ENCODE measurements at regions not wholly inside any gene's neighbourhood (a gene's known extent, or its start where the extent isn't known, plus 50 kb on each side); places are given as distances from the start of the nearest gene placed in this dataset.
"Not testable (repeated sequence)": the region's sequence is repeated elsewhere in the genome, so short reads cannot be mapped to it uniquely, and the experiment has no call there.

GRCh38 chr2:82740527-82740926 is 1718.6 kb downstream of the SUCLG1 start:
- DNase-seq: no peak

- DNase-seq: not testable (repeated sequence)
Observed at GRCh38 chr2:82737965-82738364, 1721.1 kb downstream of the SUCLG1 start.

GRCh38 chr2:82735336-82735735 is 1723.7 kb downstream of the SUCLG1 start:
- no peak for DNase-seq

GRCh38 chr2:82731824-82732223 is 1727.3 kb downstream of the SUCLG1 start:
- no peak for DNase-seq

GRCh38 chr2:82730811-82731210 is 1728.3 kb downstream of the SUCLG1 start:
- DNase-seq: no peak

- DNase-seq: no peak
Observed at GRCh38 chr2:82728090-82728489, 1731.0 kb downstream of the SUCLG1 start.

- no peak for DNase-seq
Observed at GRCh38 chr2:82708681-82709080, 1750.4 kb downstream of the SUCLG1 start.

GRCh38 chr2:82697231-82697630 is 1761.8 kb downstream of the SUCLG1 start:
- DNase-seq: no peak

GRCh38 chr2:82694431-82694830 is 1764.6 kb downstream of the SUCLG1 start:
- no peak for DNase-seq

GRCh38 chr2:82690757-82691411 is 1768.2 kb downstream of the SUCLG1 start:
- no peak for DNase-seq

GRCh38 chr2:82675186-82675585 is 1783.9 kb downstream of the SUCLG1 start:
- no peak for DNase-seq

- no peak for DNase-seq
Observed at GRCh38 chr2:82674652-82675051, 1784.4 kb downstream of the SUCLG1 start.

- DNase-seq: no peak
Observed at GRCh38 chr2:82667491-82667890, 1791.6 kb downstream of the SUCLG1 start.

GRCh38 chr2:82665691-82666090 is 1793.4 kb downstream of the SUCLG1 start:
- DNase-seq: no peak

GRCh38 chr2:82657106-82657505 is 1802.0 kb downstream of the SUCLG1 start:
- no peak for DNase-seq

GRCh38 chr2:82656420-82656819 is 1802.7 kb downstream of the SUCLG1 start:
- no peak for DNase-seq

- no peak for DNase-seq
Observed at GRCh38 chr2:82652117-82652516, 1807.0 kb downstream of the SUCLG1 start.

GRCh38 chr2:82650038-82650437 is 1809.0 kb downstream of the SUCLG1 start:
- no peak for DNase-seq

GRCh38 chr2:82641598-82642180 is 1817.4 kb downstream of the SUCLG1 start:
- DNase-seq: no peak

GRCh38 chr2:82636402-82637020 is 1822.6 kb downstream of the SUCLG1 start:
- no peak for DNase-seq

GRCh38 chr2:82599021-82599420 is 1860.1 kb downstream of the SUCLG1 start:
- DNase-seq: no peak

GRCh38 chr2:82596581-82596980 is 1862.5 kb downstream of the SUCLG1 start:
- DNase-seq: no peak

GRCh38 chr2:82591718-82592117 is 1867.4 kb downstream of the SUCLG1 start:
- no peak for DNase-seq

GRCh38 chr2:82576656-82577055 is 1882.4 kb downstream of the SUCLG1 start:
- DNase-seq: no peak

GRCh38 chr2:82539280-82539621 is 1919.8 kb downstream of the SUCLG1 start:
- DNase-seq: no peak

All from NCI-H2081 treated with DMSO at 0.1 percent for 48 hours (cell line).